GM23338 (cell line): ENCODE measurements at regions not wholly inside any gene's neighbourhood (a gene's known extent, or its start where the extent isn't known, plus 50 kb on each side); places are given as distances from the start of the nearest gene placed in this dataset.

ENCODE experiments used
- ATAC-seq: fragments of 200-7000 bp; cut with Tn5 transposase; 3 replicates; pipeline ENCODE4 v1.9.1; 2020
- DNase-seq: peaks from one replicate; pipeline ENCODE4 v3.0.0-alpha.2; 2015; ENCODE audit warnings: low spot score
- H2AFZ ChIP-seq: fragments of 200-600 bp; sonication (generic); 2 replicates; pipeline ENCODE4 v1.8.0; 2016; ENCODE audit warnings: antibody characterized with exemption, mild to moderate bottlenecking, moderate library complexity
- H3F3A ChIP-seq: fragments of 200-600 bp; sonication (generic); replicated peaks from 2 replicates; pipeline ENCODE4 v1.8.0; 2017; ENCODE audit warnings: antibody characterized with exemption, mixed run types, low read depth
- H3K27ac ChIP-seq: fragments of 200-600 bp; sonication (generic); 2 replicates; pipeline ENCODE4 v1.6.1; 2016; ENCODE audit warnings: low read depth
- H3K27me3 ChIP-seq: fragments of 200-600 bp; sonication (generic); 2 replicates; pipeline ENCODE4 v1.8.0; 2016; ENCODE audit warnings: mild to moderate bottlenecking, mixed run types, moderate library complexity; ENCODE audit not compliant: insufficient read depth
- H3K36me3 ChIP-seq: fragments of 200-600 bp; sonication (generic); 2 replicates; pipeline ENCODE4 v1.8.0; 2016; ENCODE audit warnings: mild to moderate bottlenecking; ENCODE audit not compliant: insufficient read depth
- H3K4me1 ChIP-seq: fragments of 200-600 bp; sonication (generic); 2 replicates; pipeline ENCODE4 v1.8.0; 2016; ENCODE audit warnings: mild to moderate bottlenecking, moderate library complexity; ENCODE audit not compliant: insufficient read depth
- H3K4me2 ChIP-seq: fragments of 200-600 bp; sonication (generic); 2 replicates; pipeline ENCODE4 v1.7.1; 2017; ENCODE audit warnings: mixed run types
- H3K4me3 ChIP-seq: fragments of 200-600 bp; sonication (generic); 2 replicates; pipeline ENCODE4 v1.6.1; 2016; ENCODE audit warnings: mixed run types
- H3K79me2 ChIP-seq: fragments of 200-600 bp; sonication (generic); replicated peaks from 2 replicates; pipeline ENCODE4 v1.8.0; 2017; ENCODE audit warnings: mild to moderate bottlenecking; ENCODE audit not compliant: insufficient read depth
- H3K9me2 ChIP-seq: fragments of 200-600 bp; sonication (generic); 2 replicates; pipeline ENCODE4 v1.8.0; 2017; ENCODE audit not compliant: insufficient read depth
- H4K20me1 ChIP-seq: fragments of 200-600 bp; sonication (generic); replicated peaks from 2 replicates; pipeline ENCODE4 v1.8.0; 2017; ENCODE audit warnings: mild to moderate bottlenecking; ENCODE audit not compliant: insufficient read depth
- H3K27ac Mint-ChIP-seq: 2 replicates; pipeline ENCODE4 v1.8.0; 2020; ENCODE audit warnings: inconsistent platforms, mild to moderate bottlenecking, moderate library complexity, mixed read lengths
- H3K27me3 Mint-ChIP-seq: 3 replicates; pipeline ENCODE4 v1.8.0; 2022; ENCODE audit warnings: low read depth, mild to moderate bottlenecking, moderate library complexity, mixed read lengths, inconsistent platforms; ENCODE audit not compliant: insufficient read depth, poor library complexity
- H3K36me3 Mint-ChIP-seq: 3 replicates; pipeline ENCODE4 v1.8.0; 2021; ENCODE audit warnings: low read depth, mild to moderate bottlenecking, inconsistent platforms, moderate library complexity, mixed read lengths
- H3K4me1 Mint-ChIP-seq: 3 replicates; pipeline ENCODE4 v1.8.0; 2020; ENCODE audit warnings: mild to moderate bottlenecking, inconsistent platforms, mixed read lengths
- H3K4me3 Mint-ChIP-seq: 3 replicates; pipeline ENCODE4 v1.8.0; 2021; ENCODE audit warnings: moderate library complexity, mild to moderate bottlenecking, inconsistent platforms, mixed read lengths
- H3K9me3 Mint-ChIP-seq: 3 replicates; pipeline ENCODE4 v1.8.0; 2020; ENCODE audit warnings: moderate library complexity, mild to moderate bottlenecking, inconsistent platforms, mixed read lengths
- CTCF ChIP-seq, 2 experiments: fragments of 200-600 bp in 1 of 2; sonication (generic) in 1 of 2; conservative IDR thresholded peaks; 2 replicates each; pipeline versions ENCODE4 v1.5.1 to v1.6.1; 2016 to 2017; ENCODE audit warnings: antibody characterized with exemption in 2 of 2, low read depth in 2 of 2, mild to moderate bottlenecking in 2 of 2, moderate library complexity in 1 of 2
- EZH2 ChIP-seq: fragments of 200-600 bp; sonication (generic); IDR thresholded peaks from one replicate; pipeline ENCODE4 v1.8.0; 2017; ENCODE audit warnings: antibody characterized with exemption, mild to moderate bottlenecking, low read depth; ENCODE audit not compliant: unreplicated experiment
- EZH2phosphoT487 ChIP-seq: fragments of 200-600 bp; sonication (generic); IDR thresholded peaks from one replicate; pipeline ENCODE4 v1.8.1; 2018; ENCODE audit warnings: antibody characterized with exemption; ENCODE audit not compliant: unreplicated experiment
- NANOG ChIP-seq: IDR thresholded peaks from 2 replicates; pipeline ENCODE4 v1.6.1; 2016; ENCODE audit warnings: antibody characterized with exemption, borderline replicate concordance
- STAT1 ChIP-seq: IDR thresholded peaks from one replicate; pipeline ENCODE4 v1.6.1; 2016; ENCODE audit warnings: antibody characterized with exemption; ENCODE audit not compliant: unreplicated experiment
- ZNF114 ChIP-seq: fragments of 250-450 bp; sonication (Bioruptor Pico); IDR thresholded peaks from 2 replicates; pipeline ENCODE4 v1.5.0; 2020; ENCODE audit warnings: mild to moderate bottlenecking, moderate library complexity

- H3K9me3 Mint-ChIP-seq: no peaks in the 10 kb centered on the region
- no peak for ATAC-seq
- no peak overlapping the region for H3K4me3 Mint-ChIP-seq
- Histone ChIP-seq H4K20me1 (no peaks in the 10 kb centered on the region), H2AFZ (no peak overlapping the region), H3K36me3 (no peaks in the 10 kb centered on the region), H3K27ac (no peak overlapping the region), H3K4me3 (no peak overlapping the region), H3K4me2 (no peak overlapping the region), H3K27me3 (no peaks in the 10 kb centered on the region), H3K79me2 (no peaks in the 10 kb centered on the region), H3K4me1 (no peaks in the 10 kb centered on the region), H3F3A (no peaks in the 10 kb centered on the region), H3K9me2 (no peaks in the 10 kb centered on the region)
- H3K36me3 Mint-ChIP-seq: no peaks in the 10 kb centered on the region
- peaks cover 4% of the 10 kb centered on the region; the same call in 2 of the 3 replicates for H3K4me1 Mint-ChIP-seq
- H3K27me3 Mint-ChIP-seq: no peaks in the 10 kb centered on the region
- DNase-seq: no peak
- TF ChIP-seq ZNF114: no peak
- no peak for TF ChIP-seq EZH2phosphoT487
- TF ChIP-seq STAT1: no peak
- no peak for TF ChIP-seq NANOG
- no peak overlapping the region for H3K27ac Mint-ChIP-seq
Measured at GRCh38 chrX:64097891-64098290, 107.6 kb downstream of the AMER1 start.

GRCh38 chrX:64093761-64094160 lies 111.7 kb downstream of the AMER1 start:
- H4K20me1 ChIP-seq: no peaks in the 10 kb centered on the region

More at GRCh38 chrX:64093761-64094160, 111.7 kb downstream of the AMER1 start:
- TF ChIP-seq NANOG: no peak
- peak; percentile 41 to 45; a peak in 3 of 4 replicates for TF ChIP-seq CTCF (conservative IDR thresholded peaks at IDR 0.05; ENCODE audit: low read depth in 2 of 2)
- TF ChIP-seq EZH2: no peak
- Mint-ChIP-seq H3K9me3 (peaks cover 8% of the 10 kb centered on the region; the same call in 2 of the 3 replicates), H3K4me3 (no peak overlapping the region), H3K27me3 (no peaks in the 10 kb centered on the region), H3K27ac (no peak overlapping the region), H3K4me1 (peaks cover 4% of the 10 kb centered on the region; the same call in 2 of the 3 replicates), H3K36me3 (no peaks in the 10 kb centered on the region)
- Histone ChIP-seq H3K9me2 (no peaks in the 10 kb centered on the region), H2AFZ (no peak overlapping the region), H3K27me3 (no peaks in the 10 kb centered on the region), H3K36me3 (no peaks in the 10 kb centered on the region), H3K27ac (no peak overlapping the region), H3K4me3 (no peak overlapping the region), H3K79me2 (no peaks in the 10 kb centered on the region), H3F3A (no peaks in the 10 kb centered on the region), H3K4me1 (no peaks in the 10 kb centered on the region), H3K4me2 (no peak overlapping the region)
- ATAC-seq (peak; percentile 54), DNase-seq (peak; percentile 67)
